Body of pancreas (tissue), 4 donors: ENCODE measurements at regions not wholly inside any gene's neighbourhood (a gene's known extent, or its start where the extent isn't known, plus 50 kb on each side); places are given as distances from the start of the nearest gene placed in this dataset.

Experiments used
- ATAC-seq: fragments of 150-250 bp; one replicate; pipeline ENCODE4 v1.9.1; 2016
- DNase-seq, 4 donors: peaks; one replicate each; pipeline ENCODE4 v3.0.0-alpha.2; 2019
- H3K27ac ChIP-seq, 4 donors: fragments of 200-600 bp; sonication (generic); 1 replicate in 3 of 4; 2 replicates in 1 of 4; pipeline versions ENCODE4 v1.5.1 to v1.6.1; 2016 to 2019; ENCODE audit warnings: mild to moderate bottlenecking in 1 of 4, mixed read lengths in 1 of 4, moderate library complexity in 1 of 4
- H3K27me3 ChIP-seq, 2 donors: fragments of 200-600 bp; sonication (generic); one replicate each; pipeline ENCODE4 v1.6.0; 2016; ENCODE audit warnings: mild to moderate bottlenecking in 1 of 2
- H3K36me3 ChIP-seq, 2 donors: fragments of 200-600 bp; sonication (generic); replicated peaks in 1 of 2; 2 replicates each; pipeline ENCODE4 v1.5.1; 2016; ENCODE audit warnings: low read depth in 2 of 2; ENCODE audit not compliant: insufficient read depth in 1 of 2
- H3K4me1 ChIP-seq: fragments of 200-600 bp; sonication (generic); one replicate; pipeline ENCODE4 v1.6.0; 2016
- H3K4me3 ChIP-seq, 2 donors: fragments of 200-600 bp; sonication (generic); 1 replicate in 1 of 2; 2 replicates in 1 of 2; pipeline ENCODE4 v1.5.1; 2016 to 2019
- H3K9me3 ChIP-seq, 3 donors: fragments of 200-600 bp; sonication (generic); 1 replicate in 2 of 3; 2 replicates in 1 of 3; pipeline ENCODE4 v1.5.1; 2016
- CTCF ChIP-seq, 7 experiments: fragments of 450-650 bp in 4 of 7; fragments of 200-600 bp in 3 of 7; sonication (generic) in 3 of 7; IDR thresholded peaks; one replicate each; pipeline ENCODE4 v1.5.1; 2016 to 2019; ENCODE audit warnings: antibody characterized with exemption in 7 of 7
- POLR2A ChIP-seq, 3 donors: fragments of 450-650 bp; IDR thresholded peaks; one replicate each; pipeline ENCODE4 v1.6.1; 2016; ENCODE audit warnings: antibody characterized with exemption in 3 of 3, mild to moderate bottlenecking in 2 of 3
- WGBS, 2 donors: methylation state at CpG; one replicate each; pipeline ENCODE4 v1.1.5; 2017; 5-methylcytosine and 5-hydroxymethylcytosine counted together
- intact Hi-C: fragments of 100-400 bp; cut with DNase I; formaldehyde crosslinking; loops from one replicate; pipeline ENCODE4 v1.15.1; 2023

- 55 to 68% methylated on average over 7 to 8 of the region's 8 CpGs for WGBS, 2 donors
- no peak for DNase-seq
Measured at GRCh38 chr20:58005581-58006345, 222.7 kb downstream of the ANKRD60 start.

GRCh38 chr20:58004900-58005299 is 223.6 kb downstream of the ANKRD60 start:
- ATAC-seq (no peak), DNase-seq (no peak)
- peak overlapping the region in 3 of 4 donors; percentile 10 to 76 (median 31) for H3K27ac ChIP-seq
- no peaks in the 10 kb centered on the region for H3K27me3 ChIP-seq
- H3K36me3 ChIP-seq = no peaks in the 10 kb centered on the region
- no peak overlapping the region for H3K4me3 ChIP-seq
- H3K4me1 ChIP-seq = peaks cover 20% of the 10 kb centered on the region
- H3K9me3 ChIP-seq = no peaks in the 10 kb centered on the region
- TF ChIP-seq POLR2A (IDR thresholded peaks at IDR 0.05) (no peak), CTCF (IDR thresholded peaks at IDR 0.05) (no peak)
- WGBS, 2 donors = 46 to 55% methylated on average over 4 of the region's 4 CpGs
- intact Hi-C loops = no loop called here

More at GRCh38 chr20:58005581-58006345, 222.7 kb downstream of the ANKRD60 start:
- no peak for TF ChIP-seq CTCF (IDR thresholded peaks at IDR 0.05)
- no peak for TF ChIP-seq POLR2A (IDR thresholded peaks at IDR 0.05)
- no peaks in the 10 kb centered on the region for H3K36me3 ChIP-seq
- no peaks in the 10 kb centered on the region for H3K27me3 ChIP-seq
- no peak overlapping the region for H3K4me3 ChIP-seq
- intact Hi-C loops = no loop called here
- ATAC-seq = no peak
- no peaks in the 10 kb centered on the region for H3K9me3 ChIP-seq
- peak overlapping the region in 2 of 4 donors; percentile 10 to 76 for H3K27ac ChIP-seq
- H3K4me1 ChIP-seq = peaks cover 11% of the 10 kb centered on the region

GRCh38 chr20:58004146-58004545 is 224.3 kb downstream of the ANKRD60 start:
- ATAC-seq (no peak), DNase-seq (no peak)
- no peak for TF ChIP-seq POLR2A (IDR thresholded peaks at IDR 0.05)
- no peak for TF ChIP-seq CTCF (IDR thresholded peaks at IDR 0.05)
- WGBS, 2 donors = 40 to 45% methylated on average over 6 to 7 of the region's 7 CpGs
- peak overlapping the region; percentile 6 to 76 (median 44) for H3K27ac ChIP-seq
- peaks cover 27% of the 10 kb centered on the region for H3K4me1 ChIP-seq
- no peaks in the 10 kb centered on the region for H3K9me3 ChIP-seq
- H3K36me3 ChIP-seq = no peaks in the 10 kb centered on the region
- intact Hi-C loops = no loop called here
- no peak overlapping the region for H3K4me3 ChIP-seq
- H3K27me3 ChIP-seq = no peaks in the 10 kb centered on the region

GRCh38 chr20:58003525-58003924 is 224.9 kb downstream of the ANKRD60 start:
- H3K9me3 ChIP-seq = no peaks in the 10 kb centered on the region
- no peak overlapping the region for H3K4me3 ChIP-seq
- H3K27me3 ChIP-seq = no peaks in the 10 kb centered on the region
- 73 to 88% methylated on average over 5 to 6 of the region's 6 CpGs for WGBS, 2 donors
- DNase-seq (no peak), ATAC-seq (no peak)
- H3K4me1 ChIP-seq = peaks cover 33% of the 10 kb centered on the region
- H3K27ac ChIP-seq = peak overlapping the region in 3 of 4 donors; percentile 57 to 78 (median 76)
- no peaks in the 10 kb centered on the region for H3K36me3 ChIP-seq
- intact Hi-C loops = no loop called here
- no peak for TF ChIP-seq CTCF (IDR thresholded peaks at IDR 0.05)
- TF ChIP-seq POLR2A (IDR thresholded peaks at IDR 0.05) = no peak

GRCh38 chr20:58002901-58003300 is 225.6 kb downstream of the ANKRD60 start:
- no peaks in the 10 kb centered on the region for H3K9me3 ChIP-seq
- peak overlapping the region in 3 of 4 donors; percentile 57 to 78 (median 76) for H3K27ac ChIP-seq
- peaks cover 36% of the 10 kb centered on the region for H3K4me1 ChIP-seq
- DNase-seq (no peak), ATAC-seq (no peak)
- no peaks in the 10 kb centered on the region for H3K36me3 ChIP-seq
- 63 to 83% methylated on average over 6 of the region's 6 CpGs for WGBS, 2 donors
- H3K27me3 ChIP-seq = no peaks in the 10 kb centered on the region
- TF ChIP-seq CTCF (IDR thresholded peaks at IDR 0.05) = no peak
- TF ChIP-seq POLR2A (IDR thresholded peaks at IDR 0.05) = no peak
- intact Hi-C loops = no loop called here
- H3K4me3 ChIP-seq = no peak overlapping the region
